NCI-H510A (cell line): ENCODE measurements at regions not wholly inside any gene's neighbourhood (a gene's known extent, or its start where the extent isn't known, plus 50 kb on each side); places are given as distances from the start of the nearest gene placed in this dataset.
A peak's percentile ranks its signal among the peaks of the same experiment; 100 is the strongest.
"Not testable (repeated sequence)": the region's sequence is repeated elsewhere in the genome, so short reads cannot be mapped to it uniquely, and the experiment has no call there.

Experiments used
- DNase-seq: peaks from one replicate; lab custom pipeline; 2025; lab: John Stamatoyannopoulos, UW

DNA sequence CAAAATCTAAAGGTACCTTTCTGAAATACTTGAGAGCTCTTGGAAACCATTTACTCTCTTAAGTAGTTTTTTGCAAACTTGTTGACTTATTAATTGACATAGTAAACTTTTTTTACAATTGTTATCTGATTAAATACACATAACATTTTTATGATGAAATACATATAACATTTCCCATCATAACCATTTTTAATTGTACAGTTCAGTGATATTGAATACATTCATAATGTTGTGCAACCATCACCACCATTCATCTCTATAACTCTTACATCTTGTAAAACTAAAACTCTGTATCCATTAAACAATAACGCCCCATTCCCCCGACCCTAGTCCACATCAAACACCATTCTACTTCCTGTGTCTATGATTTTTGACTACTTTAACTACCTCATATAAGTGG is 95.7 kb upstream of the ZNF648 start:
- no peak for DNase-seq

DNA sequence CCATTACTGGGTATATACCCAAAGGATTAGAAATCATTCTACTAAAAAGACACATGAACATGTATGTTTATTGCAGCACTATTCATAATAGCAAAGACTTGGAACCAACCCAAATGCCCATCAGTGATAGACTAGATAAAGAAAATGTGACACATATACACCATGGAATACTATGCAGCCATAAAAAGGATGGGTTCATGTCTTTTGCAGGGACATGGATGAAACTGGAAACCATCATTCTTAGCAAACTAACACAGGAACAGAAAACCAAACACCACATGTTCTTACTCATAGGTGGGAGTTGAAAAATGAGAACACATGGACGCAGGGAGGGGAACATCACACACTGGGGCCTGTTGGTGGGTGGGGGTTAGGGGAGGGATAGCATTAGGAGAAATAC is 92.9 kb upstream of the ZNF648 start:
- not testable (repeated sequence) for DNase-seq

DNA sequence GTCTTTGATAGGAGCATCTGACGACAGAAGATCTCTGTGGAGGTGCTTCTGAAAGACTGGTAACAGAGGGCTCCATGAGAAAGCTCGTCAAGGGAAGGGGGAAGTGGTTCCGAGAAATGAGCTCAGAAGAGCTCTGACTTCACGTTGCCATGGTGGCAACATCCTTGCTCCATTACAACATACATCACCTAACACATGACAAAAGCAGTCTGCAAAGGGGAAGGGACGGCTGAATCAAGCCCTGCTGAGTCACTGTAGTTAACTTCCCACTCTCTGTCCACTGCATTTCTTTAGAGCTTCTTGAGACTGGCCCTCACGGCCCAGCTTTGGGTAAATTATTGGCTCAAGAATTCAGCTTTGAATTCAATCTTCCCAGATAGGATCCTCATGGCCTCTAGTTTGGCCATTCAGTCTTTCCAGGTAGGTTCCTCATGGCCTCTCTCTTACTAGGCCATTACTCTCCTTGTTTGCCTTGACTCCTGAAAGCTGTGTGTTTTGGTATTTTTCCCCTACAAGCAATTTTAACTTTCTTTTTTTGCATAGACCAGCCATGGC is 88.0 kb upstream of the ZNF648 start:
- DNase-seq, result no peak

GRCh38 chr1:182147951-182148350 is 86.4 kb upstream of the ZNF648 start:
- DNase-seq, result no peak

DNA sequence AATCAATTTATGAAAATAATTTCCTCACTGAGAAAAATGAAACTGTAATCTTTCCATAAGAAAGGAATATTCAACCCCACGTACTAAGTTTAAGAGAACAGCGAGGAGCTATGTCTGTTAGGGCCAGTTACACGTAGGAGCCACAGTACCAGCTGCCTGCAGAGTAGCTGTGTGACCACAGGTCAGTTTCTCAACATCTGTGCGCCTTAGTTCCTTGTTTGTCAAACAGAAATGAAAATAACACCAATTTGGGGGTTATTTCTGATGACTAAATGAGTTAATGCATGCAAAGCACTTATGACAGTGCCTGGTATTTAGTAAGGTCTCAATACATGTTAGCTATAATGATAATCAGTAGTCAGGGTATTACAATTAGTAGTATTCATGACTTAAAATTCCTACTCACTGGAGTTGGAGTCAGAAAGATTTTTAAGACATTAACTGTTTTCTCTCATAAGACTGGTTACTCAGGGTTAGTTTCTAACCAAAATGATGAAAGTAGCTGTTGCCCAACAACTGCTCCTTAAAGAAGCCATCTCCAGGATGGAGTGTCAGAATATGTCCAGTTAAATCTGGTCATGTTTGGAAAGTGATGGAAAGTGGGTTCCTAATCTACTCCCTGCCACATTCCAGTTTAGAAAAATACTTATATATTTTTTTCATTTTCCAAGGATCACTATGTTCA is 85.8 kb upstream of the ZNF648 start:
- no peak for DNase-seq

DNA sequence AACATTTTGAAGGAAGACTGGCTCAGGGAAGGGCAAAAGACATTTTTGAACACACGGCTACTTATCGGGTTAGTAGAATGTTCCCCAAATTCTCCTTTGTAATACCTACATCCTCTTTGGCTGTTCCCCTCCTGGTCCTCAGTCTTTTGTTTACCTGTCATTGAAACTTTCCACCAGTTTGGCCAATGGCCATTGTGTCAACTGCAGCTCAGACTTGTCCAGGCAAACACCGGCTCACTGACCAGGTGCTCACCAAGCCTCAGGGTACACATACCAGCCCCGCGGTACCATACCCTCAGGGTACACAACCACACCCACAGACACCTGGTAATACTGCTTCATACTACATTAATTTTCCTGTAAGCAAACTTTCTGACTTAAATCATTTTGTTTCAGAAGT is 84.8 kb upstream of the ZNF648 start:
- DNase-seq, result no peak

DNA sequence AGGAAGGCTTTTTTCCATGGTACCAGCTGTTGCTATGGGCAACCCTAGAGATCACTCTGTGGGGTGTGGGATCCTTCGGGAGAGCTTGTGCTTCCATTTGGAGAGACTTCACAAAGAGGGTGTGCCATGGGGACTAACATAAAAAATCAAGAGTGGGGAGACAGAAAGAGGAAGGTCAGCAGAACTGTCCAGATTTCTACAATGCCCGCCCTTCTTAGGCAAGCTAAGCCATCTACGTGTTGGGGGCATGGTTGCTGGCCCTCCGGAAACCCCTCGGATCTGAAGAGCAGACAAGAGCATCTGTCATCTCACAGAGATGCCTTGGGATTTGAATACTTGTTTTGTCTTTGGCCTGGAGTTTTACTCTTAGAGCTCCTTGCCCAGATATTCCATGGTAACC is 83.9 kb upstream of the ZNF648 start:
- DNase-seq, result no peak

- DNase-seq, result no peak
These were observed 83.1 kb upstream of the ZNF648 start for GRCh38 chr1:182144646-182145030.

GRCh38 chr1:182143825-182144645 is 82.5 kb upstream of the ZNF648 start:
- DNase-seq, result no peak

- DNase-seq, result peak; percentile 62
These were observed 81.7 kb upstream of the ZNF648 start for GRCh38 chr1:182143154-182143657.

DNA sequence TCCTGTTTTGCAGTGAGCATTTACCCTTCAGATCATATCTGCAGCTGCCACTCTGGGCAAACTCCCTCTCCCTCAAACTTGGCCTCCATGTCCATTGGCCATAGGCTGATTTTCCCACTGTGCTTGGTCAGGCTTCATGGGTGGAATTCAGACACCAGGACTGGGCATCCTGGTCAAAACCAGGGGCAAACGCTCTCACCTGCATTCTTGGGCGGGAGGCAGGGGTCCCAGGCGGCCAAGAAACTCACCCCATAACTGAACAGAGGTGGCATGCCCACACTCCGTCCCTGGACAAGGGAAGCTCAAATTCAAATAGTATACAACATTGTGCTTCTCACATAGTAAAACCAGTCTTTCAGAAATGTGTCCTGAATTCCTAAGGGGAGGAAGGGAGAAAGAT is 81.1 kb upstream of the ZNF648 start:
- no peak for DNase-seq

GRCh38 chr1:182141040-182141439 is 79.5 kb upstream of the ZNF648 start:
- DNase-seq, result no peak

DNA sequence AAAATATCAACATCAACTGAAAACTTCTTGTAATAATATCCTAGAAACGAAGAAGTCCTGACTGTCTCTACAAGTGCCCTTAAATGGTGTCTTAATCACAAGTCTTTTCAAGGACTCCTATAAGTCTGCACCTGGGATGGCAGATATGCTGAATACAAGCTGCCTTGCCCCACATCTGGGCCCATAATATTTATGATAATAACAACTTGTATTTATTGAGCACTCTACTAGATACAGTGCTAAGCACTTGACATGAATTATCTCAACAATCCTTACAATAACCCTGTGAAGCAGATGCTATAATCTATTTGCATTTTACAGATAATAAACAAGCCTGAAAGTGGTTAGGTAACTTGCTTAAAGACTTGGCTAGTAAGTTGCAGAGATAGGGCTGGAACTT is 78.0 kb upstream of the ZNF648 start:
- DNase-seq, result no peak

- no peak for DNase-seq
These were observed 76.0 kb upstream of the ZNF648 start for GRCh38 chr1:182137546-182137945.

DNA sequence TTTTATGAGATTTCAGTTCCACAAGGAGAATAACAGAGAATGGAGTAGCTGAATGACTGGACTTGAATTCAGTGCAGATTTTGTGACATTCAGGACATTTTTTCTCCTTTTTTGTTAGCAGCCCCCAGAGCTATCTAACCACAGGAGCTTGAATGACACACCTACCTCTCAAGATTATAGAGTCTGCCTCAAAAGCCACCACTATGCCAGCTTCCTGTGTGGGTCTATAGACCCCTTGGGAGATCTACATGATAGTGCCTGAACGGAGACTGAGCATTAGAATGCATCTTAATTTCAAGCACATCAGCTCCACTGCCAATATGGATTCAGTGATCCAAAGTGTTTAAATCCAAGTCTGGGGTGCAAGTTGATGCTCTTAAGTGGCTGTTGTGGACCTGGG is 74.4 kb upstream of the ZNF648 start:
- DNase-seq, result no peak

GRCh38 chr1:182134257-182134656 is 72.7 kb upstream of the ZNF648 start:
- no peak for DNase-seq

DNA sequence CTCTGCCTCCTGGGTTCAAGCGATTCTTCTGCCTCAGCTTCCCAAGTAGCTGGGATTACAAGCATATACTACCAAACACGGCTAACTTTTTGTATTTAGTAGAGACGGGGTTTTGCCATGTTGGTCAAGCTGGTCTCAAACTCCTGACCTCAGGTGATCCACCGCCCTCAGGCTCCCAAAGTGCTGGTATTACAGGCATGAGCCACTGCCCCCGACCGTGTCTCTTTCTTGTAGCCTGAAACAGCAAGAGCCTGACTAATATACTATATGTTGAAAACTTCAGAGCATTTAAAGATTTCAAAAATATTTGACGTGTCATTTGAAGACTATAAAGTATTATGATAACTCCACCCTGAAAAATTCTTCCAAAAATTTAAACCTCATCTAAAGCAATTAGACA is 71.7 kb upstream of the ZNF648 start:
- DNase-seq, result no peak

GRCh38 chr1:182129398-182129797 is 67.9 kb upstream of the ZNF648 start:
- DNase-seq, result no peak

DNA sequence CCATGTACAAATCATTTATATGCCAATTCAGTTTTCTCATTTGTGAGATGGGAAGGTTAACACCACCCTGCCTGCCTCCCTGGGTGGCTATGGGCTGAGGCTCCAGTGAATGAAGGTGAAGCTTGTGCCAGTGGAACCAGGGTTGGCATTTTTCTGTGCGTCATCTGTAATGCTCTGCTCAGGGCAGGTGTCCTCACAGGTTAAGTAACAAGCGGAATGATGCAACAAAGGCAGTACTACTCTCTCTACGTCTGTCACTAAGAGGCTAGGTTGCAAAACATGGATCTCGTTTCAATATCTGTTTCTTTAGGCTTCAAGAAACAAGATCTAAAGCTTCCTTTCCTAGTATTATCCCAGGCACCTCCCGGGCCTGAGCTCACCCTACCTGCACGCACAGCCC is 67.0 kb upstream of the ZNF648 start:
- DNase-seq, result no peak

DNA sequence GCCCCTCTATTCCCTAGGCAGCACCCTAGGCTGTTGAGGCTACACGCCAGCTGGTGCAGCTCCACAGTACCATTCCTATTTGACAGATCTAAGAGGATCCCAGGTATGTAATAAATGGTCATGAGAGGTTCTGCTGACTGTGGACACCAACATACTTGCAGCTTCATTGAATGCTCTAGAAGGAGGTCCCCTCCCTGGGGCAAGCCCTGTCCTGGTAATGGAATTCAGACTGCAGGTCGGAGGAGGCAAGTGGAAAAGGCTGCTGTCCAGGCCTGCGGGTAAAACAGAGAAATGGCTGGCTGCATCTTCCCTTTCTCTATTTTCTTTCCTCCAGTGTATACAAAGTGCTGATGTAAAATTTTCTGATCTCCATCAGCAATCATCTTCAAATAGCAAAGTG is 66.1 kb upstream of the ZNF648 start:
- no peak for DNase-seq

- no peak for DNase-seq
These were observed 64.8 kb upstream of the ZNF648 start for GRCh38 chr1:182126272-182126800.

GRCh38 chr1:182122913-182123260 is 61.4 kb upstream of the ZNF648 start:
- no peak for DNase-seq

GRCh38 chr1:182122256-182122912 is 60.9 kb upstream of the ZNF648 start:
- DNase-seq, result no peak
